NCI-H2029 (cell line): ENCODE measurements at regions not wholly inside any gene's neighbourhood (a gene's known extent, or its start where the extent isn't known, plus 50 kb on each side); places are given as distances from the start of the nearest gene placed in this dataset.
A peak's percentile ranks its signal among the peaks of the same experiment; 100 is the strongest.

Source experiments
- DNase-seq: peaks from one replicate; lab custom pipeline; 2025; lab: John Stamatoyannopoulos, UW

GRCh38 chr9:88077071-88077617 is 61.1 kb downstream of the SPATA31C2 start:
- no peak for DNase-seq

- DNase-seq = peak; percentile 79
These were observed 61.8 kb downstream of the SPATA31C2 start for GRCh38 chr9:88076286-88077070.

DNA sequence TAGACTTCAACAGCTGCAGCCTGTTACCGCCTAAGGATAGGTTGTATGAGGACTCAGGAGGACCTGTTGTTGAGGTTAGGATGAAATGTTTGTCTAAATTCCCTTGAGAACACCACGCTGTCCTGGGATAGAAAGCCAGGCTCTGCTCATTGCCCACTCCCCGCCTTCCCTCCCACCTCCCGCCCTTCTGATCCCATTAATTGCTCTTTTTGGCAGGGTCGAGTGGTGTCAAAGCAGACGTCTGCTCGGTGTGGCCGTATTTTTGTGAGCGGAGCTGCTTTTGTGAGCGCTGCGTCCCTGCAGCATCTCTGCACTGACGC is 62.3 kb downstream of the SPATA31C2 start:
- DNase-seq = peak; percentile 18

- DNase-seq = no peak
These were observed 62.8 kb downstream of the SPATA31C2 start for GRCh38 chr9:88075506-88075905.

DNA sequence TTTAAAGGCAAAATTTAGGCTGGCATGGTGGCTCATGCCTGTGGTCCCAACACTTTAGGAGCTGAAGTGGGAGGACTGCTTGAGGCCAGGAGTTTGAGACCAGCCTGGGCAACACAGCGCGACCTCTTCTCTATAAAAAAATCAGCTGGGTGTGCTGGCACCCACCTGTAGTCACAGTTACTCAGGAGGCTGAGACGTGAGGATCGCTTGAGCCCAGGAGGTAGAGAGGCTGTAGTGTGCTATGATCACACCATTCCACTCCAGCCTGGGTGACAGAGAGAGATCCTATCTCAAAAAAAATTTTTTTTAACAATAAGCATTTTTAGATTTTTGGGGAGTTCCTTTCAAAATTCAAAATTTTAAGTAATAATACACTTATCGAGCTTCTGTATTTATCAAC is 63.3 kb downstream of the SPATA31C2 start:
- no peak for DNase-seq

DNA sequence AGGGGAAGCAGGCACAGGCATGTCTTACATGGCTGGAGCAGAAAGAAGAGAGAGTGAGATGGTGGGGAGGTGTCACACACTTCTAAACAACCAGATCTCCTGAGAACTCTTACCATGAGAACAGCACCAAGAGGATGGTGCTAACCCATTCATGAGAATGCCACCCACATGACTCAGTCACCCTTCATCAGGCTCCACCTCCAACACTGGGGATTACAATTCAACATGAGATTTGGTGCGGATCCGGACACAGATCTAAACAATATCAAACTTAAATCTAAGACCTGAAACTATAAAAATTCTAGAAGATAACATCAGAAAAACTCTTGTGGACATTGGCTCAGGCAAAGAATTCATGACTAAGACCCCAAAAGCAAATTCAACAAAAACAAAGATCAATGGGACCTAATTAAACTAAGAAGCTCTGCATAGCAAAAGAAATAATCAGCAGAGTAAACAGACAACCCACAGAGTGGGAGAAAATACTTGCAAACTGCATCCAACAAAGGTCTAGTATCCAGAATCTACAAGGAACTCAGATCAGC is 65.4 kb downstream of the SPATA31C2 start:
- DNase-seq = no peak

GRCh38 chr9:88071331-88071730 is 66.9 kb downstream of the SPATA31C2 start:
- no peak for DNase-seq

GRCh38 chr9:88065619-88066018 is 72.7 kb downstream of the SPATA31C2 start:
- no peak for DNase-seq

DNA sequence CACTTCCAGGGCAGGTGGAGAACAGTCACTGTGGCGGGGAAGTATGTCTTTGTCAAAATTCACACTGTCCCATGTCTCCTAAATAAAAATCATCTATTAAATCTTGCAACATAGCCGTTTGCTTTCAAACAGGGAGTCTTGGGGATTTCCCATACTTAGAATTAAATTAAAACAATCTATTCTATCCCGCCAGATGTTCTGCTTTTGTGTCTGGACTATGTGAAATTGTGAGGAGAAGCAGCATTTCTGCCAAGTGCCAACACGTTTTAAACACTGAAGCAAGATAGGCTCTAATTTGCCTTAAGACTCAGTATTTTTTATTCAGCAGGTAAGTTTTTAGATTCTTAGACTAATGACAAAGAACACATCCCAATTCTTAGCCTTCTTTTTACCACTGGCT is 73.7 kb downstream of the SPATA31C2 start:
- DNase-seq = no peak

GRCh38 chr9:88060746-88061145 is 77.5 kb downstream of the SPATA31C2 start:
- no peak for DNase-seq

GRCh38 chr9:88059469-88059868 is 78.8 kb downstream of the SPATA31C2 start:
- no peak for DNase-seq

GRCh38 chr9:88056876-88057275 is 81.4 kb downstream of the SPATA31C2 start:
- no peak for DNase-seq

- no peak for DNase-seq
These were observed 79.6 kb upstream of the CDK20 start for GRCh38 chr9:88053856-88054501.

DNA sequence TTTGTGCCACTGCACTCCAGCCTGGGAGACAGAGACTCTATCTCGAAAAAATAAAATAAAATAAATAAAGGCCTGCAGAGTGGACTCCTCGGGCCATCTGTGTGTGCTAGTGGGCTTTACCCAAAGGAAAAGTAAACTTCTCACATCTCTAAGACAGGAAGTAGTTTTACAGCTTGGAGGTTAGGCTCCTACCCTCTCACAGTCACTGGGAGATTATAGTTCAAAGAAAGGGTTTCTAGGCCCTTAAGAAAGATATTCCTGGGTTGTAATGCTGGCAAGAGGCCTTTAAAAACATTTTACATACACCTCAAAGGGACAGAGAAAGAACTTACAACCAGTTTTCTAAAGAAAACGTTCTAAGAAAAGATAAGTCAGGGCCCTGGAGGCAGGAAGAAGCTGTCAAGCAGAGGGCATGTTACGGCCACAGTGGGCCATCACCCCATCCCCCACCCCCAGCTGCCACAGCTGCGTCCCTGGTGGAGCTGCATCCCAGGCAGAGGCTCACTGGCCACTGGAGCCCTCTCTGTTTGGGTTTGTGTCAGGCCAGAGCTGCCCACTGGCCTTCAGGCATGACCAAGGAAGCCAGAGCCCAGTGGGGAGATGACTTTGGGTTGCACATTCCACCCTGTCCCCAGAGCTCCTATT is 78.1 kb upstream of the CDK20 start:
- no peak for DNase-seq

GRCh38 chr9:88051138-88051537 is 76.8 kb upstream of the CDK20 start:
- no peak for DNase-seq

DNA sequence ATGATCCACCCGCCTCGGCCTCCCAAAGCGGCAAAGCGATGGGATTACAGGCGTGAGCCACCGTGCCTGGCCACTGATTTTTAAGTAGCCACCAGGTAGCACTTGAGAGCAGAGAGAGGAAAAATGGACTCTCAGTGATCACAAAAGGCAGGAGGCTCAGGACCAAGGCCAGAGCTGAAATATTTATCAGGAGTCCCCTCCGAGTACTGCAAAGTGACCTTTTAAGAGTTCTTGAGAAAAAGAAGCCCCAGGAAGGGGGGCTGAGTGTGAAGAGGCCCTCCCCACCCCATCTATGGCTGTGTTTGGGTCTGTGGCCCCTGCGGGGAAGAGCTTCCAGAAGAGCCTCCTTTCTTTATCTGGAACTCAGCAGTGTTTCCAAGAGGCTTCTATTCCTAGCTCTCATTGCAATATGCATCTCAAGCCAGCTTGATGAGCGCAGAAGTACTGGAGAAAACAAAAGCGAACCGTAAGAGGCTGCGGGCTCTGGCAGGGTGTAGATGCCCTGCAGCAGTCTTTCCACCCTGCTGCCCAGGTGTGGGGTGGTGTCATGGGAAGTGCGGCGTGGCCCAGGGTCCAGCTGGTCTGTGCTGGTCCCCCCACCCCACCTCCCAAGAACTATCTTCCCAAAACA is 75.5 kb upstream of the CDK20 start:
- no peak for DNase-seq

DNA sequence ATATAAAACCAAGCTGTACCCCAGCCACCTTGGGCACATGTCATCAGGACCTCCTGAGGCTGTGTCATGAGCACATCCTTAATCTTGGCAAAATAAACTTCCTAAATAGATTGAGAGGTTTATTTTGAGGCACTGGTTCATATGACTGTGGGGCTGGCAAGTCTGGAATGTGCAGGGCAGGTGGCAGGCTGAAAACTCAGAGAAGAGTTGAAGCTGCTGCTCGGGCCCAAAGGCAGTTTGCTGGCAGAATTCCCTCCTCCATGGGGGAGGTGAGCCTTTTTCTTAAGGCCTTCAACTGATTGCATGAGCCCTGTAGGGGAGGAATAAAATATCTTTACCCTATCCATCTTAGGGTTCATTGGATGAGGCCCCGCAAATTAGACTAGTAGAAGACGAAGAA is 72.2 kb upstream of the CDK20 start:
- no peak for DNase-seq

- no peak for DNase-seq
These were observed 71.4 kb upstream of the CDK20 start for GRCh38 chr9:88045686-88046085.

DNA sequence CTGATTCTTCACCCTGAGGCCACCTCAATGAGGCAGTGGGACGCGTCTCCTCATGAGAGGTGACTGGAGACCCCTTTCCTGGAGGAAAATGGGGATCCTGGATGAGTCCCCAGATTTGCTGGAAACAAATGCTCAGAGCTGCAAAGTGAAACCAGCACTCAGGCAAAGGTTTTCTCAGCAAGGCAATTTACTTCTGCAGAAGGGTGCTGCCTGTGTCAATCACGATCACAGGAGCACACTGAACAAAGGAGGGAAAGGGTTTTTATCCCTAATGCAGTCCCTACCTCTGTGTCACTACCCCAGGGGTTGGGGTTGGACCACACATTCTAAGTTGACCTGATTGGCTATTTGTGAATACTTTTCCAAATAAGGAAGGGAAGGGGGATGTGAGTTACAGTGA is 69.9 kb upstream of the CDK20 start:
- no peak for DNase-seq

- no peak for DNase-seq
These were observed 69.3 kb upstream of the CDK20 start for GRCh38 chr9:88043647-88044046.

DNA sequence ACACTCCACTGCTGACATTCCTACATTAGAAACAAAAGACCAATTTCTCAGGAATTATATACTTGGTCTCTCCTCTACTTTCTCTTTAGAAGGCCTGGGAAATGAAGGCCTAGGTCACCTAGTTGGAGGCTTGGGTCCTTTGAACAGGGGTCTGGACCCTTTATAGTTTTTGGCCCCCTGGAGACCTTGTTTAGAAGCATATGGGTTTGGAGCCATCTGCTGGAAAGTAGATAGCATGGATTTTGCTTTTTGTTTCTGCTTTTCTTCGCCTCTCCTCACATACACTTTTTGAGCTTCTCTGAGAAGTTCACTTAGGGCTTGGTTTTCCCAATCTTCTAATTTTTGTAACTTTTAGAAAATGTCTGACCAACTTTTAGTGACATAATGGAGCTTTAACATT is 67.1 kb upstream of the CDK20 start:
- no peak for DNase-seq

GRCh38 chr9:88037285-88037845 is 63.0 kb upstream of the CDK20 start:
- DNase-seq = no peak
